KOPT-K1 (cell line): ENCODE measurements at regions not wholly inside any gene's neighbourhood (a gene's known extent, or its start where the extent isn't known, plus 50 kb on each side); places are given as distances from the start of the nearest gene placed in this dataset.

Experiments used
- H3K27ac ChIP-seq: fragments of 200-600 bp; sonication (generic); 2 replicates; pipeline ENCODE4 v1.5.1; 2016; ENCODE audit warnings: antibody characterized with exemption, mild to moderate bottlenecking, low read depth, low read length; ENCODE audit not compliant: poor library complexity, severe bottlenecking
- H3K36me3 ChIP-seq: fragments of 200-600 bp; sonication (generic); 2 replicates; pipeline ENCODE4 v1.5.1; 2017; ENCODE audit warnings: antibody characterized with exemption, mild to moderate bottlenecking, low read length, moderate library complexity; ENCODE audit not compliant: insufficient read depth
- H3K9me3 ChIP-seq: fragments of 200-600 bp; sonication (generic); 2 replicates; pipeline ENCODE4 v1.5.1; 2017; ENCODE audit warnings: antibody characterized with exemption, low read length, mild to moderate bottlenecking; ENCODE audit not compliant: insufficient read depth, poor library complexity, severe bottlenecking

- no peaks in the 10 kb centered on the region for H3K9me3 ChIP-seq
- no peak overlapping the region for H3K27ac ChIP-seq
- no peaks in the 10 kb centered on the region for H3K36me3 ChIP-seq
Measured at GRCh38 chr9:91024841-91025240, 223.2 kb downstream of the SYK start.

- no peak overlapping the region for H3K27ac ChIP-seq
- H3K9me3 ChIP-seq: no peaks in the 10 kb centered on the region
- H3K36me3 ChIP-seq: no peaks in the 10 kb centered on the region
Measured at GRCh38 chr9:91025856-91026255, 224.2 kb downstream of the SYK start.

GRCh38 chr9:91026266-91026665 lies 224.6 kb downstream of the SYK start:
- no peaks in the 10 kb centered on the region for H3K36me3 ChIP-seq
- no peak overlapping the region for H3K27ac ChIP-seq
- no peaks in the 10 kb centered on the region for H3K9me3 ChIP-seq

- H3K36me3 ChIP-seq: no peaks in the 10 kb centered on the region
- no peaks in the 10 kb centered on the region for H3K9me3 ChIP-seq
- no peak overlapping the region for H3K27ac ChIP-seq
Measured at GRCh38 chr9:91027005-91027404, 225.4 kb downstream of the SYK start.

- Histone ChIP-seq H3K9me3 (no peaks in the 10 kb centered on the region), H3K36me3 (no peaks in the 10 kb centered on the region), H3K27ac (no peak overlapping the region)
Measured at GRCh38 chr9:91028166-91028827, 226.7 kb downstream of the SYK start.

GRCh38 chr9:91029650-91030361 lies 228.2 kb downstream of the SYK start:
- no peaks in the 10 kb centered on the region for H3K9me3 ChIP-seq
- no peaks in the 10 kb centered on the region for H3K36me3 ChIP-seq
- no peak overlapping the region for H3K27ac ChIP-seq

GRCh38 chr9:91032121-91032531 lies 230.5 kb downstream of the SYK start:
- no peaks in the 10 kb centered on the region for H3K9me3 ChIP-seq
- H3K27ac ChIP-seq: no peak overlapping the region
- no peaks in the 10 kb centered on the region for H3K36me3 ChIP-seq

- Histone ChIP-seq H3K36me3 (no peaks in the 10 kb centered on the region), H3K9me3 (no peaks in the 10 kb centered on the region), H3K27ac (no peak overlapping the region)
Measured at GRCh38 chr9:91033270-91033669, 231.7 kb downstream of the SYK start.

- Histone ChIP-seq H3K9me3 (no peaks in the 10 kb centered on the region), H3K36me3 (no peaks in the 10 kb centered on the region), H3K27ac (no peak overlapping the region)
Measured at GRCh38 chr9:91033797-91034196, 232.2 kb downstream of the SYK start.

GRCh38 chr9:91034521-91034920 lies 232.9 kb downstream of the SYK start:
- Histone ChIP-seq H3K36me3 (no peaks in the 10 kb centered on the region), H3K27ac (no peak overlapping the region), H3K9me3 (no peaks in the 10 kb centered on the region)

- no peaks in the 10 kb centered on the region for H3K36me3 ChIP-seq
- H3K9me3 ChIP-seq: no peaks in the 10 kb centered on the region
- H3K27ac ChIP-seq: no peak overlapping the region
Measured at GRCh38 chr9:91034976-91035824, 233.6 kb downstream of the SYK start.

GRCh38 chr9:91035825-91036208 lies 234.2 kb downstream of the SYK start:
- Histone ChIP-seq H3K36me3 (no peaks in the 10 kb centered on the region), H3K9me3 (no peaks in the 10 kb centered on the region), H3K27ac (no peak overlapping the region)

- H3K36me3 ChIP-seq: no peaks in the 10 kb centered on the region
- H3K27ac ChIP-seq: no peak overlapping the region
- no peaks in the 10 kb centered on the region for H3K9me3 ChIP-seq
Measured at GRCh38 chr9:91036356-91036755, 234.7 kb downstream of the SYK start.

- Histone ChIP-seq H3K9me3 (no peaks in the 10 kb centered on the region), H3K36me3 (no peaks in the 10 kb centered on the region), H3K27ac (no peak overlapping the region)
Measured at GRCh38 chr9:91036826-91037510, 235.3 kb downstream of the SYK start.
